ENCODE measurements at regions not wholly inside any gene's neighbourhood (a gene's known extent, or its start where the extent isn't known, plus 50 kb on each side); places are given as distances from the start of the nearest gene placed in this dataset.

DNA sequence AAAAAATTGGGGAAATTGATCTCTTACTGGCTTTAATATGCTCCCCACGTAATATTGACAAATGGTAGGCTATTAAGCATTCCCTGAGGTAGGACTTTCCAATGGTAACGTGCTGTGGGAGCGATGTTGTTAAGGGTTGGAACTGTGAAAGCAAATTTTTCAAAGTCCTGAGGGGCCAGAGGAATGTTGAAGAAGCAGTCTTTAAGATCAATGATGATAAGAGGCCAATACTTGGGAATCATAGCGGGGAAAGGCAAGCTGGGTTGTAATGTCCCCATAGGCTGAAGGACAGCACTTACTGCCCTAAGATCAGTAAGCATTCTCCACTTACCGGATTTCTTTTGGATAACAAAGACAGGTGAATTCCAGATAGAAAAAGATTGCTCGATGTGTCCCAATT is 69.6 kb upstream of the ARL4D start:
- TF ChIP-seq, protein P1, sequence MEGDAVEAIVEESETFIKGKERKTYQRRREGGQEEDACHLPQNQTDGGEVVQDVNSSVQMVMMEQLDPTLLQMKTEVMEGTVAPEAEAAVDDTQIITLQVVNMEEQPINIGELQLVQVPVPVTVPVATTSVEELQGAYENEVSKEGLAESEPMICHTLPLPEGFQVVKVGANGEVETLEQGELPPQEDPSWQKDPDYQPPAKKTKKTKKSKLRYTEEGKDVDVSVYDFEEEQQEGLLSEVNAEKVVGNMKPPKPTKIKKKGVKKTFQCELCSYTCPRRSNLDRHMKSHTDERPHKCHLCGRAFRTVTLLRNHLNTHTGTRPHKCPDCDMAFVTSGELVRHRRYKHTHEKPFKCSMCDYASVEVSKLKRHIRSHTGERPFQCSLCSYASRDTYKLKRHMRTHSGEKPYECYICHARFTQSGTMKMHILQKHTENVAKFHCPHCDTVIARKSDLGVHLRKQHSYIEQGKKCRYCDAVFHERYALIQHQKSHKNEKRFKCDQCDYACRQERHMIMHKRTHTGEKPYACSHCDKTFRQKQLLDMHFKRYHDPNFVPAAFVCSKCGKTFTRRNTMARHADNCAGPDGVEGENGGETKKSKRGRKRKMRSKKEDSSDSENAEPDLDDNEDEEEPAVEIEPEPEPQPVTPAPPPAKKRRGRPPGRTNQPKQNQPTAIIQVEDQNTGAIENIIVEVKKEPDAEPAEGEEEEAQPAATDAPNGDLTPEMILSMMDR (IDR thresholded peaks at IDR 0.05) = no peak
- no peak for TF ChIP-seq POLR2A (IDR thresholded peaks at IDR 0.05)
